Neuronal stem cell (in vitro differentiated cells): ENCODE measurements at regions not wholly inside any gene's neighbourhood (a gene's known extent, or its start where the extent isn't known, plus 50 kb on each side); places are given as distances from the start of the nearest gene placed in this dataset.

Experiments
- DNase-seq: peaks from one replicate; pipeline ENCODE4 v3.0.0-alpha.2; 2013; ENCODE audit warnings: low spot score
- H2AFZ ChIP-seq: one replicate; pipeline ENCODE4 v1.6.1; 2013; ENCODE audit warnings: mild to moderate bottlenecking, low read length, inconsistent platforms
- H2AK5ac ChIP-seq: 2 replicates; pipeline ENCODE4 v1.6.1; 2013; ENCODE audit warnings: low read depth, mild to moderate bottlenecking, inconsistent platforms, low read length, moderate library complexity, mixed read lengths
- H2BK120ac ChIP-seq: 2 replicates; pipeline ENCODE4 v1.6.1; 2013; ENCODE audit warnings: low read depth, mild to moderate bottlenecking, inconsistent platforms, low read length, moderate library complexity, mixed read lengths
- H2BK12ac ChIP-seq: one replicate; pipeline ENCODE4 v1.6.1; 2013; ENCODE audit warnings: low read length, inconsistent platforms
- H2BK15ac ChIP-seq: 2 replicates; pipeline ENCODE4 v1.6.1; 2013; ENCODE audit warnings: mild to moderate bottlenecking, low read length, inconsistent platforms, mixed read lengths
- H2BK5ac ChIP-seq: one replicate; pipeline ENCODE4 v1.6.1; 2013; ENCODE audit warnings: inconsistent platforms, mild to moderate bottlenecking, low read length, moderate library complexity
- H3K14ac ChIP-seq: one replicate; pipeline ENCODE4 v1.6.1; 2013; ENCODE audit warnings: low read length, inconsistent platforms
- H3K18ac ChIP-seq: 2 replicates; pipeline ENCODE4 v1.6.1; 2013; ENCODE audit warnings: low read length, inconsistent platforms
- H3K23ac ChIP-seq: 2 replicates; pipeline ENCODE4 v1.6.1; 2013; ENCODE audit warnings: low read depth, mild to moderate bottlenecking, mixed read lengths, low read length, inconsistent platforms; ENCODE audit not compliant: poor library complexity
- H3K27ac ChIP-seq: replicated peaks from 3 replicates; pipeline ENCODE4 v1.5.1; 2013; ENCODE audit warnings: low read length, inconsistent platforms
- H3K27me3 ChIP-seq, 3 experiments: 2 replicates each; pipeline ENCODE4 v1.6.1; 2013; ENCODE audit warnings: low read length in 3 of 3, mild to moderate bottlenecking in 2 of 3, inconsistent platforms in 1 of 3, low read depth in 1 of 3, mixed read lengths in 1 of 3, moderate library complexity in 1 of 3; ENCODE audit not compliant: control insufficient read depth in 3 of 3, insufficient read depth in 3 of 3
- H3K36me3 ChIP-seq, 2 donors: replicated peaks in 1 of 2; 2 replicates each; pipeline ENCODE4 v1.6.1; 2013; ENCODE audit warnings: low read length in 2 of 2; ENCODE audit not compliant: control insufficient read depth in 2 of 2, insufficient read depth in 2 of 2
- H3K4ac ChIP-seq: 2 replicates; pipeline ENCODE4 v1.6.1; 2013; ENCODE audit warnings: inconsistent platforms, mild to moderate bottlenecking, low read length, moderate library complexity
- H3K4me1 ChIP-seq, 2 donors: 1 replicate in 1 of 2; 2 replicates in 1 of 2; pipeline ENCODE4 v1.6.1; 2013; ENCODE audit warnings: low read length in 2 of 2, low read depth in 1 of 2; ENCODE audit not compliant: control insufficient read depth in 2 of 2, insufficient read depth in 1 of 2
- H3K4me2 ChIP-seq: one replicate; pipeline ENCODE4 v1.6.1; 2013; ENCODE audit warnings: mild to moderate bottlenecking, low read length, inconsistent platforms; ENCODE audit not compliant: insufficient read depth, poor library complexity, severe bottlenecking
- H3K4me3 ChIP-seq, 2 donors: 2 replicates each; pipeline ENCODE4 v1.5.1; 2013; ENCODE audit warnings: low read length in 2 of 2, mild to moderate bottlenecking in 2 of 2, inconsistent platforms in 1 of 2, moderate library complexity in 1 of 2
- H3K79me1 ChIP-seq: one replicate; pipeline ENCODE4 v1.6.1; 2013; ENCODE audit warnings: low read depth, mild to moderate bottlenecking, inconsistent platforms, low read length, moderate library complexity
- H3K9ac ChIP-seq: one replicate; pipeline ENCODE4 v1.6.1; 2013; ENCODE audit warnings: mild to moderate bottlenecking, low read depth, low read length, inconsistent platforms; ENCODE audit not compliant: poor library complexity
- H3K9me3 ChIP-seq, 2 donors: replicated peaks in 1 of 2; 2 replicates each; pipeline versions ENCODE3 to v1.6.1; 2013; ENCODE audit warnings: low read length in 2 of 2, mild to moderate bottlenecking in 2 of 2, inconsistent platforms in 1 of 2, low read depth in 1 of 2, mixed read lengths in 1 of 2, moderate library complexity in 1 of 2; ENCODE audit not compliant: control insufficient read depth in 2 of 2, insufficient read depth in 1 of 2
- H4K8ac ChIP-seq: one replicate; pipeline ENCODE4 v1.6.1; 2013; ENCODE audit warnings: low read depth, mild to moderate bottlenecking, inconsistent platforms, low read length, moderate library complexity
- H4K91ac ChIP-seq: one replicate; pipeline ENCODE4 v1.6.1; 2013; ENCODE audit warnings: low read length, low read depth, mild to moderate bottlenecking, inconsistent platforms; ENCODE audit not compliant: poor library complexity
- WGBS, 2 donors: extraction: QIAGEN DNeasy Blood & Tissue Kit; methylation state at CpG; one replicate each; pipeline ENCODE4 v1.1.7; 2013; ENCODE audit warnings: missing lambda C conversion rate in 2 of 2, mixed read lengths in 1 of 2; ENCODE audit not compliant: insufficient read length in 2 of 2, insufficient replicate concordance in 1 of 2; ENCODE audit errors: extremely low coverage in 2 of 2; 5-methylcytosine and 5-hydroxymethylcytosine counted together

GRCh38 chr5:29794141-29794787 lies 1399.2 kb upstream of the CDH6 start:
- H3K4me1 ChIP-seq = no peaks in the 10 kb centered on the region
- H3K9ac ChIP-seq = no peak overlapping the region
- no peak overlapping the region for H3K14ac ChIP-seq
- H4K8ac ChIP-seq = no peak overlapping the region
- H3K27me3 ChIP-seq = no peaks in the 10 kb centered on the region
- no peak for DNase-seq
- H2BK15ac ChIP-seq = no peak overlapping the region
- H2AK5ac ChIP-seq = no peak overlapping the region
- H3K79me1 ChIP-seq = peaks cover 2% of the 10 kb centered on the region
- no peak overlapping the region for H2BK12ac ChIP-seq
- no peak overlapping the region for H3K18ac ChIP-seq
- no peak overlapping the region for H2AFZ ChIP-seq
- no peak overlapping the region for H2BK5ac ChIP-seq
- no peak overlapping the region for H2BK120ac ChIP-seq
- H3K23ac ChIP-seq = no peak overlapping the region
- WGBS, 2 donors = no CpG with 5 or more reads among the region's 5 CpGs
- H4K91ac ChIP-seq = no peak overlapping the region
- no peaks in the 10 kb centered on the region for H3K9me3 ChIP-seq
- H3K36me3 ChIP-seq = no peaks in the 10 kb centered on the region
- H3K27ac ChIP-seq = no peak overlapping the region
- no peak overlapping the region for H3K4me2 ChIP-seq
- H3K4me3 ChIP-seq = no peak overlapping the region
- no peak overlapping the region for H3K4ac ChIP-seq

DNA sequence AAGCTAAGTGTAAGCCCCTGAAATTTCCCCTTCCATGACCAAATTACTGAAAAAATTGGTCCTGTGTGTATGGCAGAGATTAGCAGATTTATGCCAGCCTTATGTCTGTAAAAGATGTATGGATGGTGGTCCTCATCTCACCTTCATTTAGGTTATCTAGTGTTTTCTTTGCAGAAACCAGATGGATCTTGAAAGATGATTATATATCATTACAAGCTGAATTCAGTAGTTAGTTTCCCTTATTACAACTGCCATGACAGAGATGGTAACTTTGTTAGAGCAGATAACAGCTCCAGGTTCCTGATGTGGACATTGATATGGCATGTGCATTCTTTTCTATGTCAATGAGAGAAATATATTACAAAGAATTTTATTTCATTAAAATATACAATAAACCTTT lies 1403.2 kb upstream of the CDH6 start:
- H3K27ac ChIP-seq = no peak overlapping the region
- H3K4ac ChIP-seq = no peak overlapping the region
- H3K18ac ChIP-seq = no peak overlapping the region
- no peak overlapping the region for H3K4me2 ChIP-seq
- H3K4me1 ChIP-seq = no peaks in the 10 kb centered on the region
- H3K23ac ChIP-seq = no peak overlapping the region
- H2AFZ ChIP-seq = no peak overlapping the region
- no peak overlapping the region for H2BK15ac ChIP-seq
- H3K79me1 ChIP-seq = peaks cover 2% of the 10 kb centered on the region
- no peak for DNase-seq
- H3K4me3 ChIP-seq = no peak overlapping the region
- H2BK5ac ChIP-seq = no peak overlapping the region
- H3K9me3 ChIP-seq = no peaks in the 10 kb centered on the region
- no peak overlapping the region for H2BK120ac ChIP-seq
- H4K8ac ChIP-seq = no peak overlapping the region
- H4K91ac ChIP-seq = no peak overlapping the region
- no peaks in the 10 kb centered on the region for H3K36me3 ChIP-seq
- no peaks in the 10 kb centered on the region for H3K27me3 ChIP-seq
- no peak overlapping the region for H2AK5ac ChIP-seq
- H3K14ac ChIP-seq = no peak overlapping the region
- H2BK12ac ChIP-seq = no peak overlapping the region
- no peak overlapping the region for H3K9ac ChIP-seq

- Histone ChIP-seq H3K36me3 (no peaks in the 10 kb centered on the region), H3K4me3 (no peak overlapping the region), H2AK5ac (no peak overlapping the region), H3K4me1 (no peaks in the 10 kb centered on the region), H3K14ac (no peak overlapping the region), H2AFZ (no peak overlapping the region), H4K91ac (no peak overlapping the region), H3K18ac (no peak overlapping the region), H3K9ac (no peak overlapping the region), H2BK120ac (no peak overlapping the region), H3K4ac (no peak overlapping the region), H3K9me3 (no peaks in the 10 kb centered on the region), H2BK5ac (no peak overlapping the region), H2BK12ac (no peak overlapping the region), H4K8ac (no peak overlapping the region), H3K4me2 (no peak overlapping the region), H3K79me1 (no peaks in the 10 kb centered on the region), H2BK15ac (no peak overlapping the region), H3K23ac (no peak overlapping the region), H3K27ac (no peak overlapping the region), H3K27me3 (no peaks in the 10 kb centered on the region)
- no CpG with 5 or more reads among the region's 4 CpGs for whole genome bisulfite sequencing, 2 donors
- no peak for DNase-seq
Measured at GRCh38 chr5:29780401-29780800, 1413.1 kb upstream of the CDH6 start.

DNA sequence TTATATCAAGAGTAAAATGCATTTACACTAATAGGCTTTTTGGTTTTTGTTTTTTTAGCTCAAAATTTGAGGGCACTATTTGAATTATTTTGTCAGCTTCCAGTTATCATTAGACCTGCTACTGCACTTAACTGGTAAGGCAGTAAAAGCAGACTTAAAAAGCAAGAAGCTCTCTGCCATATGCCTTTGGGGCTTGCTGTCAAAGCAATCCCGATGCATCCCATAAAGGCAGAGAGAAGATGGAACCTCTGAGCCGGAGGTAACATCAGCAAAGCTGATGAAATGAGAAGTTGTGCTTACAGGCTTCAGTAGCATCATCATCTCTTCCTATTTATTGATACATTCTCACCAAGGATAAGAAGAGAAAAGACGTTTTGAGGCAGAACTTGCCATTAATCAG lies 1414.3 kb upstream of the CDH6 start:
- no peak for DNase-seq
- no peak overlapping the region for H2BK5ac ChIP-seq
- no peak overlapping the region for H2BK120ac ChIP-seq
- no peak overlapping the region for H3K9ac ChIP-seq
- no peak overlapping the region for H3K18ac ChIP-seq
- H2BK12ac ChIP-seq = no peak overlapping the region
- no peak overlapping the region for H3K4me3 ChIP-seq
- H3K27me3 ChIP-seq = no peaks in the 10 kb centered on the region
- H4K91ac ChIP-seq = no peak overlapping the region
- H2AK5ac ChIP-seq = no peak overlapping the region
- no peak overlapping the region for H2BK15ac ChIP-seq
- H3K36me3 ChIP-seq = no peaks in the 10 kb centered on the region
- no peak overlapping the region for H3K4ac ChIP-seq
- WGBS, 2 donors = no CpG with 5 or more reads among the region's 3 CpGs
- no peaks in the 10 kb centered on the region for H3K4me1 ChIP-seq
- H3K79me1 ChIP-seq = no peaks in the 10 kb centered on the region
- no peak overlapping the region for H2AFZ ChIP-seq
- H3K9me3 ChIP-seq = no peaks in the 10 kb centered on the region
- no peak overlapping the region for H4K8ac ChIP-seq
- H3K27ac ChIP-seq = no peak overlapping the region
- no peak overlapping the region for H3K23ac ChIP-seq
- no peak overlapping the region for H3K14ac ChIP-seq
- no peak overlapping the region for H3K4me2 ChIP-seq
